ENCODE measurements at regions not wholly inside any gene's neighbourhood (a gene's known extent, or its start where the extent isn't known, plus 50 kb on each side); places are given as distances from the start of the nearest gene placed in this dataset.

GRCh38 chr2:19195661-19196060 lies 162.8 kb downstream of the OSR1 start:
- TF ChIP-seq, protein P1, sequence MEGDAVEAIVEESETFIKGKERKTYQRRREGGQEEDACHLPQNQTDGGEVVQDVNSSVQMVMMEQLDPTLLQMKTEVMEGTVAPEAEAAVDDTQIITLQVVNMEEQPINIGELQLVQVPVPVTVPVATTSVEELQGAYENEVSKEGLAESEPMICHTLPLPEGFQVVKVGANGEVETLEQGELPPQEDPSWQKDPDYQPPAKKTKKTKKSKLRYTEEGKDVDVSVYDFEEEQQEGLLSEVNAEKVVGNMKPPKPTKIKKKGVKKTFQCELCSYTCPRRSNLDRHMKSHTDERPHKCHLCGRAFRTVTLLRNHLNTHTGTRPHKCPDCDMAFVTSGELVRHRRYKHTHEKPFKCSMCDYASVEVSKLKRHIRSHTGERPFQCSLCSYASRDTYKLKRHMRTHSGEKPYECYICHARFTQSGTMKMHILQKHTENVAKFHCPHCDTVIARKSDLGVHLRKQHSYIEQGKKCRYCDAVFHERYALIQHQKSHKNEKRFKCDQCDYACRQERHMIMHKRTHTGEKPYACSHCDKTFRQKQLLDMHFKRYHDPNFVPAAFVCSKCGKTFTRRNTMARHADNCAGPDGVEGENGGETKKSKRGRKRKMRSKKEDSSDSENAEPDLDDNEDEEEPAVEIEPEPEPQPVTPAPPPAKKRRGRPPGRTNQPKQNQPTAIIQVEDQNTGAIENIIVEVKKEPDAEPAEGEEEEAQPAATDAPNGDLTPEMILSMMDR (conservative IDR thresholded peaks at IDR 0.05; ENCODE audit: low read depth, low read length): no peak
- TF ChIP-seq POLR2A (IDR thresholded peaks at IDR 0.05; ENCODE audit: low read depth, low read length): no peak
- TF ChIP-seq, protein P2, sequence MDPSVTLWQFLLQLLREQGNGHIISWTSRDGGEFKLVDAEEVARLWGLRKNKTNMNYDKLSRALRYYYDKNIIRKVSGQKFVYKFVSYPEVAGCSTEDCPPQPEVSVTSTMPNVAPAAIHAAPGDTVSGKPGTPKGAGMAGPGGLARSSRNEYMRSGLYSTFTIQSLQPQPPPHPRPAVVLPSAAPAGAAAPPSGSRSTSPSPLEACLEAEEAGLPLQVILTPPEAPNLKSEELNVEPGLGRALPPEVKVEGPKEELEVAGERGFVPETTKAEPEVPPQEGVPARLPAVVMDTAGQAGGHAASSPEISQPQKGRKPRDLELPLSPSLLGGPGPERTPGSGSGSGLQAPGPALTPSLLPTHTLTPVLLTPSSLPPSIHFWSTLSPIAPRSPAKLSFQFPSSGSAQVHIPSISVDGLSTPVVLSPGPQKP (IDR thresholded peaks at IDR 0.05; ENCODE audit: borderline replicate concordance, low read depth, low read length): no peak
- no peak; the same call in 1 of the 2 replicates for TF ChIP-seq SMC3 (IDR thresholded peaks at IDR 0.05; ENCODE audit: low read depth, low read length)
- TF ChIP-seq, protein P3, sequence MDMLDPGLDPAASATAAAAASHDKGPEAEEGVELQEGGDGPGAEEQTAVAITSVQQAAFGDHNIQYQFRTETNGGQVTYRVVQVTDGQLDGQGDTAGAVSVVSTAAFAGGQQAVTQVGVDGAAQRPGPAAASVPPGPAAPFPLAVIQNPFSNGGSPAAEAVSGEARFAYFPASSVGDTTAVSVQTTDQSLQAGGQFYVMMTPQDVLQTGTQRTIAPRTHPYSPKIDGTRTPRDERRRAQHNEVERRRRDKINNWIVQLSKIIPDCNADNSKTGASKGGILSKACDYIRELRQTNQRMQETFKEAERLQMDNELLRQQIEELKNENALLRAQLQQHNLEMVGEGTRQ (IDR thresholded peaks at IDR 0.05; ENCODE audit: low read depth, low read length): no peak
- no peak for TF ChIP-seq RCOR1 (IDR thresholded peaks at IDR 0.05; ENCODE audit: insufficient replicate concordance, low read length)
- TF ChIP-seq MAZ (IDR thresholded peaks at IDR 0.05; ENCODE audit: borderline replicate concordance, low read depth, low read length): no peak

All from IMR-90 (cell line).